ENCODE measurements at regions not wholly inside any gene's neighbourhood (a gene's known extent, or its start where the extent isn't known, plus 50 kb on each side); places are given as distances from the start of the nearest gene placed in this dataset.

DNA sequence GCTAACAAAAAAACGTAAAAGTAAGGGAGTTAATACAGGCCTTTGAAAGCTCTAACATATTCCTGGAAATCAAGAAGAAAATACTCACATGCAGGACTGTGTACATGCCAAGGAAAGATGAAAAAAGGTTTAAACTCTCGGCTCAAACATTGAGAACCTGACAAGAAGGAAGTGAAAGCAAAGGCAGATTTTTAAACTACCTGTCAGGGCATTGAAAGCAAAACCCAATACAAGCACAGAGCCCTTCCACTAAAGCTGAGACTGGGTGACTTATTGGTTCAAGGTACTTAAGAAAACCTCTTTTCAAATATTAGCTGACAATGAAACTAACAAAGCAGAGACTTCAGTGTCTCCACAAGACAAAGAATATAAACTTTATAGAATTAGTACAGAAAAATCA is 313.0 kb upstream of the GRID2 start:
- TF ChIP-seq GATA2 (IDR thresholded peaks at IDR 0.05; ENCODE audit: low read depth, low read length) (no peak), GATA3 (IDR thresholded peaks at IDR 0.05; ENCODE audit: low read depth, low read length) (no peak)

All from SH-SY5Y (cell line).